HG03064 (cell line): ENCODE measurements at regions not wholly inside any gene's neighbourhood (a gene's known extent, or its start where the extent isn't known, plus 50 kb on each side); places are given as distances from the start of the nearest gene placed in this dataset.

Source experiments
- ATAC-seq: cut with Tn5 transposase; IDR thresholded peaks from one replicate; pipeline ENCODE4 v1.9.1; 2021; ENCODE audit warnings: low read depth; ENCODE audit not compliant: unreplicated experiment

DNA sequence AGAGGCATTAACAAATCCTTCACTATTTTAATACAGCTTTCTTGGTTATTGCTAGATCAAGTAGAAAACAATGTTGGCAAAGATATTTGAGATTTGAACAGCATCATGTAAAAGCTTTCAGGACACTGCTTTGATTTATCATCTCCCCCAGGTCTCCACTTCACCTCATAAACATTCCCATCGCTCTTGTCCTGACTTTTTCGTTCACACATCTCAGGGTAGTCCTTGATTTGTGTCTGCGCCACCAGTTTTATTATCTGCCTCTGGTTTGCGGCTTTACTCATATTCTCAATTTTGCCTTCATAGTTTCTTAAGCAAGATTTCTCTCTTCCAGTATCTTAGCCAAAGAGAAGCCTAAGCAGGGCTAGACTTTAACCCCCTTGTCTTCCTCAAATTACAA is 63.5 kb upstream of the ROR1 start:
- no peak for ATAC-seq

DNA sequence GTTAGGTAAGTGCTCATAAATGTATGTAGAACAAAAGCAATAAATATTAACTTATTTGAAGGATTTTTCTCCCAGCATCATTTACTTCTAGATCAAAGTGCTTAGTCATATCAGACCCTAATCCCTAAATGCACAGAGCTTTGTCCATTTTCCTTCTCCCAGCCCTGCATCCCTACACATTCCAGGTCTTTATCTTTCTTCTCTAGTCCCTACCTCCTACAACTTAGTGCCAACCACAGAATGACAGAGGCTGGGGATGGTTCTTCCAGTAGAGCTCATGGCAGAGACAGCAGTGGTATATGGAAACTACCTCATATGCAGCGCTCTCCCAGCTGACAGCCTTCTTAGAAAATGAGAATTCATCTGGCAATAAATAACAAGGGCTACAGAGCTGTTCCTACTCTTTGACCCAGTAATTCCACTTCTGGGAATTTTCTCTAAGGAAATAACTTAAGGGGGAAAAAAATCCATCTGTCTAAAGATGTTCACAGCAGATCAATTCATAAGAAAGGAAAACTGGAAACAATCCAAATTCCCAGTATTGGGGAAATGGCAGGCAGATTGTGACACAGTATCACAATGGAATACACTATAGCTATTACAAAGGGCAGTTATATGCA is 62.9 kb upstream of the ROR1 start:
- no peak for ATAC-seq

GRCh38 chr1:63713041-63713440 is 60.8 kb upstream of the ROR1 start:
- ATAC-seq = no peak

DNA sequence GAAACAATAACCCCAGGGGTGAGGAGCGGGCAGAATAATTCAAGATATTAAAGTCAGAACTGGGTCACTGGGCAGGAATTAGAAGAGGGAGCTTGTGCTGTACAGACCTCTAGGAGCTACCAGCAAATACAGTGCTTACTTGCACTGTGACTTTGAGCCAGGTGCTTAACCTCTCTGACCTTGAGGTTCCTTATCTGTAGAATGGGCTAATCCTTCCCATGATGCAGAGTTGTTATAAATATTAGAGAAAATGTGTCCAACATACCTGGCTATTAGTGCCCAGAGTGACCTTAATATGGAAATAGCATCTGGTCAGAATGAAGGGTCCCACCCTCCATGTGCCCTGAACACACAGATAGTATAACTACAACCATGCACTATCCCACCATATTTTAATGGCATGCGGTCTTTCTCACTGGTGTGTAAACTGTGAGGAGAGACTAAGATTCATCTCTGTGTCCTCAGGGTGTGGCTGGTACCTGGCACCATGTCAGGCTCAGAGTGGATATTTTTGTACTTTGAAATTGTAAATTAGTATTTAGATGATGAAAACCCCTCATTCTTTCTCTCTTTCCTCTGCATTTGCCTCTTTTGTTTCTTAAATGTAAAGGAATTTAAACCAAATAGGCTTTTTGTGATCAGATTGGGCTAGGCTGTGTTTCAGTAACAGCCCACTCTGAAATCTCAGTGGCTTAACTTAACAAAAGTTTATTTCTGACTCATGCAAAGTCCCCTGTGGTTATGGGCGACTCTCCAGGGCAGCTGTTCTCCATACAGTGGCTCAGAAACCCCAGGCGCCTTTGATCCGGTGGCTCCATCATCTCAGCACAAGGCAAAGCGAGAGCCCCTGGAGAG is 60.0 kb upstream of the ROR1 start:
- peak; percentile 50 for ATAC-seq

DNA sequence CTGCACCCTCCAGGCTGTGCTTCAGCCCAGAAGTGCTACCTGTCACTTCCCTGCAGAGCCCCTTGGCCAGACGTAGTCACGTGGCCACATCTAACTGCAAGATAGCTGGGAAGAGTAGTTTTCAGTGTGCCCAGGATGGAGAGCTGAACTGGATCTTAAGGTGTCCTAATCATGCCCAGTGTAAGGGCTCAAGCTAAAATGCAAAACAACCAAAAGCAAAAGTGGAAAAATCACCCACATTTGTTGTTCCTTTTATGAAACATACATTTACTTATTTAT is 59.4 kb upstream of the ROR1 start:
- ATAC-seq = no peak

DNA sequence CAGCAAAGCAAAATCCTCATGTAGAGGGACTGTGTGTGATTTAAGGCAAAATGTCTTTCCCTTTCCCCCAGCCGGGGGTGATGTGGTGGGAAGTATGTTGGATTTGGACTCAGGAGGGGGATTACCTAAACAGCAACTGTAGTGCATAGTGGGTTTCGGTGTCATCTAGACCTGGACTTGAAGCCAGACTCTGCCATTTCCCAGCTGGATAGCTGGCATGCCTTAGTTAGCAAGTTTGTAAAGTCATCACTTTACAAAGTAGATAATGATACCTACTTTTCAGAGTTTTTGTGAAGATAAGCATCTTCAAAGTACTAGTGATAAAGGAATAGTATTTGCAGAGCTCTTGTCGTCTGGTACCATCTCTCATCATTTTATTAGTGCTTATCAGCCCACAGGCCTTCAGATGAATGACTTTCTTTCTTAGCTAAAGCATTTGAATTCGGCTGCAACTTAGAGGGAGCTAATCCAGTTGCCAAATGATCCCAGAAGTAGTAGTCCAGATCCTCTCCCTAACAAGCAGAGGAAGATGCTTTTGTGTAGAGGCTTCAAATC is 56.2 kb upstream of the ROR1 start:
- ATAC-seq = no peak

GRCh38 chr1:63718541-63718970 is 55.3 kb upstream of the ROR1 start:
- no peak for ATAC-seq

- ATAC-seq = no peak
These were observed 52.2 kb upstream of the ROR1 start for GRCh38 chr1:63721531-63722189.

GRCh38 chr1:63723602-63724001 is 50.2 kb upstream of the ROR1 start:
- no peak for ATAC-seq
